ENCODE measurements at regions not wholly inside any gene's neighbourhood (a gene's known extent, or its start where the extent isn't known, plus 50 kb on each side); places are given as distances from the start of the nearest gene placed in this dataset.

DNA sequence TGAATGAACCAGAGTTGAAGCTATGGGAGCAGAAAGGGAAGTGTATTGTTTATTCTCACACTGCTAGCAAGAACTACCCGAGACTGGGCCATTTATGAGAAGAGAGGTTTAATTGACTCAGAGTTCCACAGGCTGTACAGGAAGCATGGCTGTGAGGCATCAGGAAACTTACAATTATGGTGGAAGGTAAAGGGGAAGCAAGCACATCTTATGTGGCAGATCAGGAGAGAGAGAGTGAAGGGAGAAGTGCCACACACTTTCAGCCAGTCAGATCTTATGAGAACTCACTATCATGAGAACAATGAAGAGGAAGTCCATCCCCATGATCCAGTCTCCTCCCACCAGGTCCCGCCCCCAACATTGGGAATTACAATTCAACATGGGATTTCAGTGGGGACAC lies 383.2 kb upstream of the SLC14A2 start:
- Histone ChIP-seq H3K4me1 (peaks cover 0 to 18% (median 6%) of the 10 kb centered on the region in 4 donors), H3K27ac (replicated peaks in 1 of 4) (no peak overlapping the region), H3K36me3 (no peaks in the 10 kb centered on the region), H3K4me3 (no peak overlapping the region), H3K9me3 (peaks cover 0 to 7% (median 3%) of the 10 kb centered on the region in 4 donors), H3K27me3 (no peaks in the 10 kb centered on the region)
- no peak for DNase-seq (ENCODE audit: extremely low spot score)
- intact Hi-C loops (cut with DNase I), result no loop called here
- 80% methylated on average over 2 of the region's 2 CpGs for WGBS
- TF ChIP-seq, protein P1, sequence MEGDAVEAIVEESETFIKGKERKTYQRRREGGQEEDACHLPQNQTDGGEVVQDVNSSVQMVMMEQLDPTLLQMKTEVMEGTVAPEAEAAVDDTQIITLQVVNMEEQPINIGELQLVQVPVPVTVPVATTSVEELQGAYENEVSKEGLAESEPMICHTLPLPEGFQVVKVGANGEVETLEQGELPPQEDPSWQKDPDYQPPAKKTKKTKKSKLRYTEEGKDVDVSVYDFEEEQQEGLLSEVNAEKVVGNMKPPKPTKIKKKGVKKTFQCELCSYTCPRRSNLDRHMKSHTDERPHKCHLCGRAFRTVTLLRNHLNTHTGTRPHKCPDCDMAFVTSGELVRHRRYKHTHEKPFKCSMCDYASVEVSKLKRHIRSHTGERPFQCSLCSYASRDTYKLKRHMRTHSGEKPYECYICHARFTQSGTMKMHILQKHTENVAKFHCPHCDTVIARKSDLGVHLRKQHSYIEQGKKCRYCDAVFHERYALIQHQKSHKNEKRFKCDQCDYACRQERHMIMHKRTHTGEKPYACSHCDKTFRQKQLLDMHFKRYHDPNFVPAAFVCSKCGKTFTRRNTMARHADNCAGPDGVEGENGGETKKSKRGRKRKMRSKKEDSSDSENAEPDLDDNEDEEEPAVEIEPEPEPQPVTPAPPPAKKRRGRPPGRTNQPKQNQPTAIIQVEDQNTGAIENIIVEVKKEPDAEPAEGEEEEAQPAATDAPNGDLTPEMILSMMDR (IDR thresholded peaks at IDR 0.05), result no peak
- TF ChIP-seq POLR2A (IDR thresholded peaks at IDR 0.05; ENCODE audit: low read depth) (no peak), EP300 (IDR thresholded peaks at IDR 0.05) (no peak), POLR2AphosphoS5 (IDR thresholded peaks at IDR 0.05) (no peak)

DNA sequence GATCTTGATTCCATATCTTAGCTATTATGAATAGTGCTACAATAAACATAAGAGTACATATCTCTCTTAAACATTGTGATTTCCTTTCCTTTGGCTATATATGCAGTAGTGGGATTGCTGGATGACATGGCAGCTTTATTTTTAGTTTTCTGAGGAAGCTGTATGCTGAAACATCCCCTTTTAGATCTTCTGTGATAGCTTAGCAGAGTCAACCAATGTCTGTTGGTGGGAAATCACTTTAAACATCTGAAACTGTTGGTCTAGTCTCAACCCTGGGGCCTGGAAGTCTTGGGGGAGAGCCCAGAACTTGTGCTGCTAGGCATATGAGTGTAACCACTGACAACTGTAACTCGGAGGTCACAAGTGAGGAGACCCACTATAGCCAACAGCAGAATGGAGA lies 378.6 kb upstream of the SLC14A2 start:
- TF ChIP-seq POLR2A (IDR thresholded peaks at IDR 0.05; ENCODE audit: low read depth) (no peak), EP300 (IDR thresholded peaks at IDR 0.05) (no peak), POLR2AphosphoS5 (IDR thresholded peaks at IDR 0.05) (no peak)
- TF ChIP-seq, protein P1 (IDR thresholded peaks at IDR 0.05), result no peak
- no peak for DNase-seq (ENCODE audit: extremely low spot score)
- Histone ChIP-seq H3K27me3 (no peaks in the 10 kb centered on the region), H3K9me3 (no peaks in the 10 kb centered on the region), H3K36me3 (no peaks in the 10 kb centered on the region), H3K4me1 (peaks cover 0 to 3% (median 0%) of the 10 kb centered on the region in 4 donors), H3K27ac (replicated peaks in 1 of 4) (no peak overlapping the region), H3K4me3 (no peak overlapping the region)
- intact Hi-C loops (cut with DNase I), result no loop called here
- 55% methylated on average over 1 of the region's 1 CpG for WGBS

DNA sequence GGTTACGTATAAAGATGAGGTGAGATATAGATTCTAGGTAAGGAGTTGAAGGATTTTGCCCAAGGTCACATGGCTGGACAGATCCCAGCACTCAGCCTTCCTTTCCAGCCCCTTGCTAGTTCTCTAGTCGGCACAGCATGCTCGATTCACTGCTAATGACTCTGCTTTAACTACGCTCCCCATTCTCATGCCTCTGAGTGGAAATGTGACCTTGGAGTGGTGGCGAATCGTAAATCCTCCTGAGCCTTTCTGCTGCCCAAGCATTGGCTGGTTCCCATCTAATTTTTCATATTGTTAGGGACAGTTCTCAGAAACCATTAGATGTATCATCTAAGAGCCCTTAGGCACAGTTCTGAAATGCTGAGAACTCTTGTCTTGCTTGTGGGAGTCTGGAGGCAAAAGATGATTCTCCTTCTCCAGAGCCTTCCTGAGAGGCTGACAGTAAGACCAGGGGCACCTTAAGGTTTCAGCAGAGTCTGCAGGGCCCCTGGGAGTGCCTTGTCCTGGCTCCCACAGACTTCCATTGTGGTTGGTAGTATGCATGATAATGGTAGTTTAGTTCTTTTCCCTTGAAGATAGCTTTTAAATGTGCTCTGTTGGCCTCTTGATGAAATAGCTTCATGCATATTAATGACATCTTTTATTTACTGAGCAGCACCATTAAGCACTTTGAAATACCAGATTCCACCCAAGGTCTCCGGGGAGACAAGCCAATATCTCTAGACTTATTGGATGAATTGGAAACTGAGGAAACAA lies 377.8 kb upstream of the SLC14A2 start:
- intact Hi-C loops (cut with DNase I), result no loop called here
- Histone ChIP-seq H3K27me3 (no peaks in the 10 kb centered on the region), H3K4me1 (peaks cover 0 to 5% (median under 1%) of the 10 kb centered on the region in 4 donors), H3K36me3 (no peaks in the 10 kb centered on the region), H3K4me3 (no peak overlapping the region), H3K27ac (replicated peaks in 1 of 4) (no peak overlapping the region), H3K9me3 (no peaks in the 10 kb centered on the region)
- TF ChIP-seq POLR2A (IDR thresholded peaks at IDR 0.05; ENCODE audit: low read depth) (no peak), POLR2AphosphoS5 (IDR thresholded peaks at IDR 0.05) (no peak), EP300 (IDR thresholded peaks at IDR 0.05) (no peak)
- TF ChIP-seq, protein P1 (IDR thresholded peaks at IDR 0.05), result no peak
- WGBS, result 96% methylated on average over 7 of the region's 7 CpGs
- DNase-seq (ENCODE audit: extremely low spot score), result no peak

DNA sequence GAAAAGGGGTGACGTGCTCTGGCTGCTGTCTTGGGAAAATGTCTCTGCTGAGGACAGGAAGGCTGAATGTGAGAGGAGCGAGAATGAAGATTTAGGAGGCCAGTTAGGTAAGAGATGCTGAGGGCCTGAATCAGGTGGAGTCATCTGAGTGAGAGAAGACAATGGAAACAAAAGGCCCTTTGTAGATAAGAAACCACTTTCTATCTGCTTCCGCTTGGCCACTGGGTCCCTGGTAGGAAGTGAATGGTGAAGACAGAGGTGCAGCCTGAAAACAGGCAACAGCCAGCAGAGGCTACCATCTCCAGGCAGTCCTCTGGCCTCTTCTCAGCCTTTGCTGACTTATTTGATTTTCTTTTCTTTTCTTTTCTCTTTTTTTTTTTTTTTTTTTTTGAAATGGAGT lies 374.0 kb upstream of the SLC14A2 start:
- peaks cover 9 to 42% (median 33%) of the 10 kb centered on the region in 4 donors for H3K4me1 ChIP-seq
- 93% methylated on average over 3 of the region's 3 CpGs for WGBS
- H3K27ac ChIP-seq (replicated peaks in 1 of 4), result no peak overlapping the region
- H3K36me3 ChIP-seq, result no peaks in the 10 kb centered on the region
- H3K27me3 ChIP-seq, result no peaks in the 10 kb centered on the region
- H3K9me3 ChIP-seq, result no peaks in the 10 kb centered on the region
- TF ChIP-seq, protein P1 (IDR thresholded peaks at IDR 0.05), result no peak
- TF ChIP-seq EP300 (IDR thresholded peaks at IDR 0.05), result no peak
- TF ChIP-seq POLR2AphosphoS5 (IDR thresholded peaks at IDR 0.05), result no peak
- no peak for TF ChIP-seq POLR2A (IDR thresholded peaks at IDR 0.05; ENCODE audit: low read depth)
- no peak overlapping the region for H3K4me3 ChIP-seq
- intact Hi-C loops (cut with DNase I), result loop anchor here (10.0 kb wide), 1 partner anchor 384 kb away; no protein-coding TSS in a partner anchor
- no peak for DNase-seq (ENCODE audit: extremely low spot score)
